HEK293 (cell line): ENCODE measurements at regions not wholly inside any gene's neighbourhood (a gene's known extent, or its start where the extent isn't known, plus 50 kb on each side); places are given as distances from the start of the nearest gene placed in this dataset.

Experiments
- BCL11B ChIP-seq: fragments of 450-650 bp; formaldehyde crosslinking; IDR thresholded peaks from 2 replicates; pipeline ENCODE4 v1.5.1; 2016; ENCODE audit warnings: low read depth, missing biosample characterization, missing genetic modification characterization
- BCL6B ChIP-seq: fragments of 450-650 bp; formaldehyde crosslinking; IDR thresholded peaks from 2 replicates; pipeline ENCODE4 v1.5.1; 2017; ENCODE audit warnings: missing biosample characterization, missing genetic modification characterization
- FEZF1 ChIP-seq: fragments of 450-650 bp; formaldehyde crosslinking; IDR thresholded peaks from 2 replicates; pipeline ENCODE4 v1.5.1; 2016; ENCODE audit warnings: missing biosample characterization, missing genetic modification characterization
- GFI1B ChIP-seq: fragments of 450-650 bp; formaldehyde crosslinking; IDR thresholded peaks from 2 replicates; pipeline ENCODE4 v1.5.1; 2016; ENCODE audit warnings: missing biosample characterization, missing genetic modification characterization
- KLF7 ChIP-seq: fragments of 450-650 bp; formaldehyde crosslinking; IDR thresholded peaks from 2 replicates; pipeline ENCODE4 v1.5.1; 2016; ENCODE audit warnings: missing biosample characterization, missing genetic modification characterization, borderline replicate concordance
- MZF1 ChIP-seq: fragments of 450-650 bp; formaldehyde crosslinking; IDR thresholded peaks from 2 replicates; pipeline ENCODE4 v1.5.1; 2017; ENCODE audit warnings: missing biosample characterization, missing genetic modification characterization, borderline replicate concordance
- OSR2 ChIP-seq: fragments of 450-650 bp; formaldehyde crosslinking; IDR thresholded peaks from 2 replicates; pipeline ENCODE4 v1.5.1; 2016; ENCODE audit warnings: missing biosample characterization, missing genetic modification characterization
- ZBTB10 ChIP-seq: fragments of 450-650 bp; formaldehyde crosslinking; IDR thresholded peaks from 2 replicates; pipeline ENCODE4 v1.5.1; 2016; ENCODE audit warnings: missing biosample characterization, missing genetic modification characterization
- ZBTB21 ChIP-seq: fragments of 450-650 bp; formaldehyde crosslinking; IDR thresholded peaks from 2 replicates; pipeline ENCODE4 v1.5.1; 2017; ENCODE audit warnings: missing biosample characterization, missing genetic modification characterization
- ZNF19 ChIP-seq: fragments of 450-650 bp; formaldehyde crosslinking; IDR thresholded peaks from 2 replicates; pipeline ENCODE4; 2016; ENCODE audit warnings: missing biosample characterization, missing genetic modification characterization, low read depth
- ZNF239 ChIP-seq: fragments of 450-650 bp; formaldehyde crosslinking; IDR thresholded peaks from 2 replicates; pipeline ENCODE4 v1.5.1; 2016; ENCODE audit warnings: missing biosample characterization, missing genetic modification characterization
- ZNF341 ChIP-seq: fragments of 450-650 bp; formaldehyde crosslinking; IDR thresholded peaks from 2 replicates; pipeline ENCODE4; 2016; ENCODE audit warnings: low read depth, missing biosample characterization, missing genetic modification characterization
- ZNF350 ChIP-seq: fragments of 450-650 bp; formaldehyde crosslinking; IDR thresholded peaks from 2 replicates; pipeline ENCODE4 v1.5.0; 2017; ENCODE audit warnings: missing biosample characterization, mild to moderate bottlenecking, missing genetic modification characterization
- ZNF366 ChIP-seq: fragments of 450-650 bp; formaldehyde crosslinking; conservative IDR thresholded peaks from 2 replicates; pipeline ENCODE4 v1.5.1; 2016; ENCODE audit warnings: missing biosample characterization, missing genetic modification characterization
- ZNF449 ChIP-seq: fragments of 450-650 bp; formaldehyde crosslinking; IDR thresholded peaks from 2 replicates; pipeline ENCODE4 v1.5.1; 2017; ENCODE audit warnings: missing biosample characterization, mild to moderate bottlenecking, missing genetic modification characterization, moderate library complexity
- ZNF585B ChIP-seq: fragments of 450-650 bp; formaldehyde crosslinking; IDR thresholded peaks from 2 replicates; pipeline ENCODE4 v1.5.1; 2016; ENCODE audit warnings: missing biosample characterization, missing genetic modification characterization
- ZNF639 ChIP-seq: fragments of 450-650 bp; formaldehyde crosslinking; IDR thresholded peaks from 2 replicates; pipeline ENCODE4 v1.5.1; 2016; ENCODE audit warnings: missing biosample characterization, missing genetic modification characterization
- ZNF664 ChIP-seq: fragments of 450-650 bp; formaldehyde crosslinking; IDR thresholded peaks from 2 replicates; pipeline ENCODE4 v1.5.1; 2016; ENCODE audit warnings: missing biosample characterization, missing genetic modification characterization
- ZSCAN30 ChIP-seq: fragments of 450-650 bp; IDR thresholded peaks from 2 replicates; pipeline ENCODE4 v1.5.1; 2018; ENCODE audit warnings: missing biosample characterization, mild to moderate bottlenecking, missing genetic modification characterization, moderate library complexity
- ZXDB ChIP-seq: fragments of 450-650 bp; formaldehyde crosslinking; IDR thresholded peaks from 2 replicates; pipeline ENCODE4 v1.5.1; 2016; ENCODE audit warnings: missing biosample characterization, missing genetic modification characterization
- TF ChIP-seq, protein P1 (sequence below): fragments of 450-650 bp; formaldehyde crosslinking; IDR thresholded peaks from 2 replicates; pipeline ENCODE4 v1.5.1; 2016; ENCODE audit warnings: missing biosample characterization, missing genetic modification characterization
- TF ChIP-seq, protein P2 (sequence below): fragments of 450-650 bp; formaldehyde crosslinking; IDR thresholded peaks from 2 replicates; pipeline ENCODE4 v1.5.1; 2016; ENCODE audit warnings: missing biosample characterization, missing genetic modification characterization
- TF ChIP-seq, protein P3 (sequence below): fragments of 450-650 bp; formaldehyde crosslinking; IDR thresholded peaks from 2 replicates; pipeline ENCODE4 v1.5.1; 2016; ENCODE audit warnings: missing biosample characterization, missing genetic modification characterization

GRCh38 chr1:118650107-118650807, 337.9 kb downstream of the TBX15 start (continued):
- no peak for TF ChIP-seq ZNF639 (tag by site-specific recombination)
- TF ChIP-seq BCL11B (tag by site-specific recombination), result no peak
- no peak for TF ChIP-seq ZNF449 (tag by site-specific recombination)
- peak; percentile 86 for TF ChIP-seq MZF1
- TF ChIP-seq ZNF350 (tag by site-specific recombination), result no peak
- TF ChIP-seq BCL6B, result no peak
- no peak for TF ChIP-seq ZNF585B (tag by site-specific recombination)
- TF ChIP-seq GFI1B (tag by site-specific recombination), result no peak
- TF ChIP-seq, protein P1, sequence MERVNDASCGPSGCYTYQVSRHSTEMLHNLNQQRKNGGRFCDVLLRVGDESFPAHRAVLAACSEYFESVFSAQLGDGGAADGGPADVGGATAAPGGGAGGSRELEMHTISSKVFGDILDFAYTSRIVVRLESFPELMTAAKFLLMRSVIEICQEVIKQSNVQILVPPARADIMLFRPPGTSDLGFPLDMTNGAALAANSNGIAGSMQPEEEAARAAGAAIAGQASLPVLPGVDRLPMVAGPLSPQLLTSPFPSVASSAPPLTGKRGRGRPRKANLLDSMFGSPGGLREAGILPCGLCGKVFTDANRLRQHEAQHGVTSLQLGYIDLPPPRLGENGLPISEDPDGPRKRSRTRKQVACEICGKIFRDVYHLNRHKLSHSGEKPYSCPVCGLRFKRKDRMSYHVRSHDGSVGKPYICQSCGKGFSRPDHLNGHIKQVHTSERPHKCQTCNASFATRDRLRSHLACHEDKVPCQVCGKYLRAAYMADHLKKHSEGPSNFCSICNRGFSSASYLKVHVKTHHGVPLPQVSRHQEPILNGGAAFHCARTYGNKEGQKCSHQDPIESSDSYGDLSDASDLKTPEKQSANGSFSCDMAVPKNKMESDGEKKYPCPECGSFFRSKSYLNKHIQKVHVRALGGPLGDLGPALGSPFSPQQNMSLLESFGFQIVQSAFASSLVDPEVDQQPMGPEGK (tag by site-specific recombination), result peak; percentile 76
- TF ChIP-seq KLF7 (tag by site-specific recombination), result no peak; the same call in 1 of the 2 replicates
- peak; percentile 70 for TF ChIP-seq ZNF366 (tag by site-specific recombination)
- no peak for TF ChIP-seq ZNF239 (tag by site-specific recombination)
- TF ChIP-seq ZXDB (tag by site-specific recombination), result peak; percentile 65
- no peak for TF ChIP-seq ZNF341 (tag by site-specific recombination)
- TF ChIP-seq ZBTB10, result no peak
- no peak for TF ChIP-seq ZNF19
- TF ChIP-seq OSR2 (tag by site-specific recombination), result peak; percentile 71
- TF ChIP-seq ZBTB21, result no peak
- TF ChIP-seq FEZF1 (tag by site-specific recombination), result peak; percentile 86
- TF ChIP-seq ZNF664 (tag by site-specific recombination), result 0 out of 2 replicates have a peak, but pooled peaks have one; percentile 28
- peak; percentile 24; the same call in 1 of the 2 replicates for TF ChIP-seq ZSCAN30 (tag by site-specific recombination)
- TF ChIP-seq, protein P2, sequence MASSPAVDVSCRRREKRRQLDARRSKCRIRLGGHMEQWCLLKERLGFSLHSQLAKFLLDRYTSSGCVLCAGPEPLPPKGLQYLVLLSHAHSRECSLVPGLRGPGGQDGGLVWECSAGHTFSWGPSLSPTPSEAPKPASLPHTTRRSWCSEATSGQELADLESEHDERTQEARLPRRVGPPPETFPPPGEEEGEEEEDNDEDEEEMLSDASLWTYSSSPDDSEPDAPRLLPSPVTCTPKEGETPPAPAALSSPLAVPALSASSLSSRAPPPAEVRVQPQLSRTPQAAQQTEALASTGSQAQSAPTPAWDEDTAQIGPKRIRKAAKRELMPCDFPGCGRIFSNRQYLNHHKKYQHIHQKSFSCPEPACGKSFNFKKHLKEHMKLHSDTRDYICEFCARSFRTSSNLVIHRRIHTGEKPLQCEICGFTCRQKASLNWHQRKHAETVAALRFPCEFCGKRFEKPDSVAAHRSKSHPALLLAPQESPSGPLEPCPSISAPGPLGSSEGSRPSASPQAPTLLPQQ (tag by site-specific recombination), result no peak
- TF ChIP-seq, protein P3, sequence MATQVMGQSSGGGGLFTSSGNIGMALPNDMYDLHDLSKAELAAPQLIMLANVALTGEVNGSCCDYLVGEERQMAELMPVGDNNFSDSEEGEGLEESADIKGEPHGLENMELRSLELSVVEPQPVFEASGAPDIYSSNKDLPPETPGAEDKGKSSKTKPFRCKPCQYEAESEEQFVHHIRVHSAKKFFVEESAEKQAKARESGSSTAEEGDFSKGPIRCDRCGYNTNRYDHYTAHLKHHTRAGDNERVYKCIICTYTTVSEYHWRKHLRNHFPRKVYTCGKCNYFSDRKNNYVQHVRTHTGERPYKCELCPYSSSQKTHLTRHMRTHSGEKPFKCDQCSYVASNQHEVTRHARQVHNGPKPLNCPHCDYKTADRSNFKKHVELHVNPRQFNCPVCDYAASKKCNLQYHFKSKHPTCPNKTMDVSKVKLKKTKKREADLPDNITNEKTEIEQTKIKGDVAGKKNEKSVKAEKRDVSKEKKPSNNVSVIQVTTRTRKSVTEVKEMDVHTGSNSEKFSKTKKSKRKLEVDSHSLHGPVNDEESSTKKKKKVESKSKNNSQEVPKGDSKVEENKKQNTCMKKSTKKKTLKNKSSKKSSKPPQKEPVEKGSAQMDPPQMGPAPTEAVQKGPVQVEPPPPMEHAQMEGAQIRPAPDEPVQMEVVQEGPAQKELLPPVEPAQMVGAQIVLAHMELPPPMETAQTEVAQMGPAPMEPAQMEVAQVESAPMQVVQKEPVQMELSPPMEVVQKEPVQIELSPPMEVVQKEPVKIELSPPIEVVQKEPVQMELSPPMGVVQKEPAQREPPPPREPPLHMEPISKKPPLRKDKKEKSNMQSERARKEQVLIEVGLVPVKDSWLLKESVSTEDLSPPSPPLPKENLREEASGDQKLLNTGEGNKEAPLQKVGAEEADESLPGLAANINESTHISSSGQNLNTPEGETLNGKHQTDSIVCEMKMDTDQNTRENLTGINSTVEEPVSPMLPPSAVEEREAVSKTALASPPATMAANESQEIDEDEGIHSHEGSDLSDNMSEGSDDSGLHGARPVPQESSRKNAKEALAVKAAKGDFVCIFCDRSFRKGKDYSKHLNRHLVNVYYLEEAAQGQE (tag by site-specific recombination), result no peak
